Femur (tissue), 1 donor: ENCODE measurements at regions not wholly inside any gene's neighbourhood (a gene's known extent, or its start where the extent isn't known, plus 50 kb on each side); places are given as distances from the start of the nearest gene placed in this dataset.
"Not testable (repeated sequence)": the region's sequence is repeated elsewhere in the genome, so short reads cannot be mapped to it uniquely, and the experiment has no call there.

Experiments
- DNase-seq: peaks from one replicate; pipeline ENCODE4 v3.0.0-alpha.2; 2017

DNA sequence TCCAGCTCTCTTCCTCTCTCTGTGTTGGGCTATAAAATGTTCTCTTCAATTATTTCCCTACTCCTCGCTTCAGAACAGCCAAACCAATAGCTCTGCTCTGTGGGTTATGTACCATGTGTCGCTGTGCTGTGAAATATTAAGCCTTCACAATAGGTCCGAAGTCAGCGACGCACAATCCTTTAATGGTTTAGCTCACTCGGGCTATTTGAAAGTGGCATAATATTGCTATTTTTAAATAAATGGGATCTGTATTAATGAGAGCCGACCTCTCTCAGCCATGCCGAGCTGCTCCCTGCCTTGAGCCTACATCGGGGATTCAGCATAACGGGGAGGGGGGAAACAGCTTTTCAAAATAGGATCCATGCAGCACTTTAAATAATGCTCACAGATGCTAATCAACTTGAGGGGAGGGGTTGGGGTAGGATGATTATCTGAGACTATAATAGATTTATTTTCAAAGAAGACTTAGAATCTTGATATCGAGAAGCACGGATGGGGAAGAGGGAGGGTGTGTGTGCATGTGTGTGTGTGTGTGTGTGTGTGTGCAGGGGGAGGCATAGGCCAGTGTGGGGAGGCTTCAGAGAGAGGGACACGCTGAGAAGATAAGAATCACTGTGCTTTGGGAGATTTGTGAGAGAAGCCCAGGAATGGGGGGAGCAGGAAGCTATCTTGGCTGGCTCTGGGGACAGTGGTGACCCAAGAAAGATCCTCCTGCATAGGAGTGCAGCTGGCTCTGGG is 271.5 kb downstream of the NXPE2 start:
- no peak for DNase-seq

- DNase-seq: no peak
Observed at GRCh38 chr11:114953039-114953438, 274.7 kb downstream of the NXPE2 start.

DNA sequence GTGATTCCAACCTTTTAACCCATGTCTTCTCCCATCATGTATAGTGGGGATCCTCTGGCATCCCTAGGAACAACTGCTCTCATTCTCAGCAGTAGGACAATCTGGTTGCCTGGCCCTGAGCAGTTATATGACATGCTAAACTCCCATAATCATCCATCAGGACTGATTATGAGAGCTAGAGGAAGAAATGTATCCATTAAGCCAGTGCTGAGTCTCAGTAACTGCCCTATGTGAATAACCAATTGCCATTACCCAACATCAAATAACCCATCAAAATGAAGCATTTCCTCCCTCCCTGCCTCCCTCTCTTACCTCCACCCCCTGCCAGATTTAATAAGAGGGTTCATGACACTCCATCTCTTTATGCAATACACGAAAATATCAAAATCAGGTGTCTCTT is 277.6 kb downstream of the NXPE2 start:
- DNase-seq: no peak

- DNase-seq: no peak
Observed at GRCh38 chr11:114956566-114956965, 278.2 kb downstream of the NXPE2 start.

DNA sequence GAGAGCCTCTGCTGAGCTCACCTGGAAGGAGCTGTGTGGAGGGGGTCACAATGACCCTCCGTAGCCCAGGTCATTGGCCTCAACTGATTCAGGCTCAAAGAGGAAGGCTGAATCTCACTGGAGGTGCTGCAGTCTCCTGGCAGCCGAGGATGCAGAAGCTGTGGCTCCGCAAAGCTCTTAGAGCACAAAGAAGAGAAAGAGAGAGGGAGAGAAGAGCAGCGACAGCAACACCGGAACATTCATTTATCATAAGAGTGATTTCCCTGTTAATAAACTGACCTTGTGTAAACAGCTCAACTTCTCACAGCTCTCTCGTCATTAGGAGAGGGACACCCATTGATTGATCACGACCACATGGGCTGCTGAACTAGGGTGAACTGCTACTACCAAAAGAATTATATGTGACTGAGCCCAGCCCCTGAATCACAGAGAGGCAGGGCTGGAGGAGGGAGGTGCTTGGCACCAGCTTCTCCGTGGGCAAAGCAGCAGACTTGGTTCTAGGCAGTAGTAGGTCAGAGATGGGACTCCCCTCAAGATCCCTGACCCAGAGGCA is 281.7 kb downstream of the NXPE2 start:
- no peak for DNase-seq

DNA sequence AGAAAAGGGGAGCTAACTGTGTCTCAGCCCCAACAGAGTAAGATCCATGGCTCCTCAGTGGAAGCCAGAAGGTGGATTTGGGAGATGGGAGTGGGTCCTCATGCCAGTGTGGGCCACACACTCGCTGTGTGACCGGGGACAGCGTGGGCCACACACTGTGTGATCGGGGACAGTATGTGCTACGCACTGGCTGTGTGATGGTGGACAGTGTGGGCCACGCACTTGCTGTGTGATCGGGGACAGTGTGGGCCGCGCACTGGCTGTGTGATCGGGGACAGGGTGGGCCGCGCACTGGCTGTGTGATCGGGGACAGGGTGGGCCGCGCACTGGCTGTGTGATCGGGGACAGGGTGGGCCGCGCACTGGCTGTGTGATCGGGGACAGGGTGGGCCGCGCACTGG is 282.5 kb downstream of the NXPE2 start:
- DNase-seq: not testable (repeated sequence)

DNA sequence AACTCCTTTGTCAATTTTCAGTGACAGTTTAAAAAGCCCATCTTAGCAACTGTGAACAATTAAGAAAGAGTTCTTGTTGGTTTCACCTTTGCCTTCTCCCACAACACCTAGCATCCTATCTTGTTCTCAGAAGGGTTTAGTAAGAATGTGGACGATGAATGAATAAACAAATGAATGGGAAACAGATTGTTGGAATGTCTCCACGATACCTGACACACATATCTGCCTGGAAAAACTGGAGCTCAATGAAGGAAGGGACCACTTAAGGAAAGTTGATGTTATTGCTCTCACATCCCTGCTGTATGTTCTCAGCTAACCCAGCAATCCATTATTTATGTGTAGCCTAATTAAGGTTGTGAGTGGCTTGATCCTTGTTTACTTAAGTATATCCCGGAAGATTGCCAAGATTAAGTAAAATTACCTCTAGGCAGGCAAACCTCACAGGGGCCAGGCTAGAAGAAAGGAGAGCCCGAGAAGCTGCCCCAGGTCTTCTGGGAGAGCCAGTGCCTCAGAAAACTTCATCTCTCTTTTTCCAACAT is 286.4 kb downstream of the NXPE2 start:
- no peak for DNase-seq

- no peak for DNase-seq
Observed at GRCh38 chr11:114970927-114971645, 292.8 kb downstream of the NXPE2 start.

GRCh38 chr11:114972105-114972504 is 293.8 kb downstream of the NXPE2 start:
- no peak for DNase-seq

DNA sequence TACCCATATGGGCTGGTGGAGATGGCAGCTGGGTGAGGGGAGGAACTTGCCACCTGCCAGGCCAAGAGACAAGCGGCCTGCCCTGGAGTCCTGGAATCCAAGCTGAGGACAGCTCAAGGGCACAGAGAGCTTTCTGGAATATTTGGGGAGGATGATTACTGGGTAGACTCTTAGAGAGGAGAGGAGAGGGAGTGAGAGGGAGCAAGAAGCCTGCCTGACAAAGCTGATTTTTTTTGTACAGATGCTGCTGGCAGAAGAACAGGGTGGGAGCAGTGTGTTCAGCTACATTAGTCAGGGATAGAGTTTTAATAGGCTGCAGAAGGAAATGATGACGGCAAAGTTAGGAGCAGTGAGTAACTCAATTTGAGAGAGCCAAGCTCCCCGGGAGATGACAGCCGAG is 299.3 kb downstream of the NXPE2 start:
- peak; percentile 41 for DNase-seq

DNA sequence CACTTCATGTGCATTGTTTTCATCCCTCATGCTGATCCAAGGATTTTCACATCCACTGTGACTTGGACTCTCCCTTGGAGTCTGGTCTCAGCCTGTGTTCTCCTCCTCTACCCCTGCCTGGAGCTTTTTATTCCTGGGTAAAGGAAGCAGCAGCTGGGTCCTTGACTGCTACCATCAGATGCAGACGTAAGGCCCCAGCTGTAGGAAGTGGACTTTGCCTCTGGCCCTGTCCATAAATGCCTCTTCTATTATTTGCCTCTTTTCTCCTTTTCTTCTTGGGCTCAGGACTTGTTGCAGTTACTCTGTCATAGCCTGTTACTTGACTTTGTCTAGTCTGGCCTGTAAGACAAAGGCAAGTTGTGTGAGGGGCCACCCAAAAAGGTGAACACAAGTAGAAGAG is 303.8 kb downstream of the NXPE2 start:
- DNase-seq: no peak

DNA sequence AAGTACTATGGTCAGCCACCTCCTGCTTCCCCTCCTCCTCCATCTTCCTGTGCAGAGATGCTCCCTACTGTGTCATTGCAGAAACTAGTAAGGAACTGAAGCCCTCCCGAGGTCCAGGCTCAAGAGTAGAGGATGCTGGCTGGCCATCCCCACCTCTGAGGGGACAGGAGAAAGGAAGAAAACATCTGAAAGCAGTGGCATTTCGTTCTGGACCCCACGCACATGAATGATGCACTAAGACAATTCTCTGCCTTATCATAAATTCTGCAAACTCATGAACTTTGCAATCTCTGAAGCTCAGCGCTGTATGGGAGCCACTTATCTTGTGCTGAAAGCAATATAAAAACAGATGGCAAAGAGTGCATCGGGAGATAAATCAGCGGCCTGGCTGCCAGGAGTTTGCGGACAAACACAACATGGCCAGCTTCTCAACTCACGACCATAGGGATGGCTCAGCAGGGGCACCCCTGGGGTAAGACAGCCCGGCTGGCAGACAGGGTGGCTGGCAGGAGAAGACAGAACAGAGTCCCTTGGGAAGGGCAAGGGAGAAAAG is 306.4 kb downstream of the NXPE2 start:
- DNase-seq: no peak

DNA sequence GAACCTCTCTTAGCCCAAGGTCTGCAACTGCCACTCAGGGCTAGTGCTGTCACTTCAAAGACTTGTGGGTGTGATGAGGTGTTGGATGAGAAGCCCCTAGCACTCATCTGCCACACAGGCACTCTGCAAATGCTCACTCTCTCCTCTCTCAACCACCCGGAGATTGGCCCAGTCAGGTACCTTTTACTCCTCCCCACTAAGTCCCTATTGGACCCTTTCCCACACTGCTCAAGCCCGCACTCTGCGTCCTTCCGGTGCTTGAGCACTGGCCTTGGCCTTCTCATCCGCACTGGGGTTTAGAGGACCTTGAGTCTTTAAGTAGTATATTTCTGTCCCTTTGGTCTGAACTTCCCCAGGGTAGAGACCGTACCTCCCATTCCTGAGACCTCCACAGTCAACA is 308.0 kb downstream of the NXPE2 start:
- no peak for DNase-seq

GRCh38 chr11:114987186-114987760 is 308.9 kb downstream of the NXPE2 start:
- no peak for DNase-seq

DNA sequence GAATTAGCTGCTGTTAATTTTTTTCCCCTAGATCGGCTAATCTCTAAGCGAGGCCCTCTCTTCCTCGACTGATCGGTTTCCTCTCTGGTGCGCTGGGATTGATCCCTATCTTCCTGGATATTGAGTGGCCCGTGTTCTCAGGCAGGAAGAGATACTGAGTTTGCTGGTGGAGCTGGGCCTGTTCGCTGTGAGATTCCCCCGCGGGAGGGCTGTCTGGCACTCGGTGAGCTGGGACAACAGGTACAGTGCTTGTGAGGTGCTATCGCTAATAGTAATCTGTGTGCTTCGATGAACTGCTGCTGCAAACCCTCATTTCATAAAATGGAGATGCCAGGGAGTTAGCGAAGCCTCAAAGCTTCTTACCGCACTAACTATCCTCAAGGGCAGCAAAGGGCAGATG is 310.3 kb downstream of the NXPE2 start:
- DNase-seq: no peak

DNA sequence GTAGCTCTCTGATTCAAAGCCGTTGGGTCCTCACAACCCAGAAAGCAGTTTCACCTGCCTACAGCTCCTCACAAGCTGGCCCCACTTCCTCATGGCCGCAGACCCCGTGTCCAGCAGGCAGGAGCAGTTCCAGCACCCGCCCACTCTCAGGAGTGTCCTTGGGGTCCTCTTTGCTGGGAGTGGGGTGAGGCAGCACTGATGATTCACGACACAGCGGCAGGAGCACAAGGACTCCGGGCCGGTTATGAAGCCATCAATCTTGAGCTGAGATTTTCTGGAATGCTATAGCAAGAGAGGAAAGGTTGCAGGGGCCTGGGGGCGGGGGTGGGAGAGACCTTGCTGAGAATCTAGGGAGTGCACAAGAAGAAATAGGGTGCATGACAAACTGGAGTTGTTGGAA is 311.2 kb downstream of the NXPE2 start:
- DNase-seq: no peak

DNA sequence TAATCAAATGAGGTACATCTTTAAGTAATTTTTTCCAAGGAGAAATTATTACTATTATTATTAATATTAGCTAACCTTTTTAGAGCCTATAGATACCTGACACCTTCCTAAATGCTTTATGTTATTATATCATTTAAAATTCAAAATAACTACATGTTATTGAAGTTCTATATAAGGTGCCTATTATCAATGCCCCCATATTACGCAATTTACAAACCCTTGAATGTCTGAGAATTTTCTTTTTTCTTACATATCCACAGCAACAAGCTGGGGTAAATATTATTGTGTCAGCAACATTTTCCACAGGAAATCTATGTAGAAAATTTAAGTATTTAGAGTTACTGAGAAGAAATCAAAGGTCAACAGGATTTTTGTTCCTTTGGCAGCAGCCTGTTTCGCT is 327.3 kb downstream of the NXPE2 start:
- DNase-seq: no peak

DNA sequence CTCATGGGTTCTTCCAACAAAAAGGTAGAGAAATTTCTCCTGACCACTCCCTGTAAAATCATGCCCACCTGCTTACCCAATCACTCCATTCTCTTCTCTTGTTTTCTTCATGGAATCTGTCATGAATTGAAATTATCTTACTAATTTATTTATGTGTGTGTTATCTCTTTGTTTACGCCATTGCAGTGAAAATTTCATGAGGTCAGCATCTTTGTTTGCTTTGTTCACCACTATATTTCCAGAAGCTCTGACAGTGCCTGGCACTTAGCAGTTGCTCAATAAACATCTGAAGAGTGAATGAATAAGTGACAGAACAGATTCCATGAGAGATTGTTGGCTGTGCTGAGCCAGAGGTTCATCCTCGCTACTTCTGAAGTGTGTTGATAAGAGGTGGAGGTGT is 329.5 kb downstream of the NXPE2 start:
- no peak for DNase-seq

DNA sequence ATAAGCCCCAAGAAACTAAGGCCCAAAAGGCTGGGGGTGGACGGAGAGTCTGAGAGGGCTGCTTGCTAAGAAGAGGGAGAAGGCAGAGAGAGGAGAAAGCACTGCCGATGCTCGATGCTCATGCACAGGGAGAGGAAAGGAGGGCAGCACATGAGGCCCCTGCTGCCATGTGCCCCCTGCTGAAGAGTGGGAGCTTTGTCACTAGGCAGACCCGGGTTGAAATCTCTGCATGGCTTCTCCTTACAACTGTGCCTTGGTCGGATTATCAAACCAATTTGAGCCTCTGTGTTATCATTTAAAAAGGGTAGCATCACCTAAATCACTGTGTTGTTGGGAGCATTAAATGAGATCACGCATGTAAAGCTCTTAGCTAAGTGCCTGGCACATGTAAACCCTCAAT is 330.5 kb downstream of the NXPE2 start:
- no peak for DNase-seq

GRCh38 chr11:115017529-115017928 is 339.2 kb downstream of the NXPE2 start:
- no peak for DNase-seq

DNA sequence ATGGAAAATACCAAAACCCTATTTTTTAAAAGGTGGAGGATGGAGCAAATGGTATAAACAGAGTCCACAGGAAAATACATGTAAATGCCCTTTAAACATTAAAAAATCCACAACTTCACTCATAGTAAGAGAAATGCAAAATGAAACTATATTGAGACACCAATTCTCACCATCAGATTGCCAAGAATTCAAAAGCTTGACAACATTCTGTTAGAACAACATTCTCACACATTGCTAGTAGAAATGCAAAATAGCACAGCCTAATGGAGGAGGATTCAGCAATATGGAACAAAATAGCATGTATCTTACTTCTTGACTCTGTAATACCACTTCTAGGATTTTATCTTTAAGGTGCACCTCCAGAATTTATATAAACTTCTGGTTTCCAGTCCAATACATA is 351.8 kb downstream of the NXPE2 start:
- DNase-seq: no peak

- DNase-seq: no peak
Observed at GRCh38 chr11:115036406-115037180, 358.3 kb downstream of the NXPE2 start.

- no peak for DNase-seq
Observed at GRCh38 chr11:115042002-115042401, 363.7 kb downstream of the NXPE2 start.
